HEK293T (cell line): ENCODE measurements at regions not wholly inside any gene's neighbourhood (a gene's known extent, or its start where the extent isn't known, plus 50 kb on each side); places are given as distances from the start of the nearest gene placed in this dataset.

ENCODE experiments used
- BHLHE40 ChIP-seq: fragments of 450-650 bp; IDR thresholded peaks from 2 replicates; pipeline ENCODE4 v1.6.1; 2016; ENCODE audit warnings: mild to moderate bottlenecking, moderate library complexity, borderline replicate concordance
- CTBP1 ChIP-seq: fragments of 450-650 bp; IDR thresholded peaks from 2 replicates; pipeline ENCODE4 v1.6.1; 2016; ENCODE audit warnings: borderline replicate concordance
- FOXK2 ChIP-seq: fragments of 450-650 bp; IDR thresholded peaks from 2 replicates; pipeline ENCODE4 v1.6.1; 2016; ENCODE audit warnings: mild to moderate bottlenecking
- FOXM1 ChIP-seq: fragments of 450-650 bp; IDR thresholded peaks from 2 replicates; pipeline ENCODE4 v1.6.1; 2017; ENCODE audit warnings: mild to moderate bottlenecking, borderline replicate concordance
- NFRKB ChIP-seq: fragments of 450-650 bp; IDR thresholded peaks from 2 replicates; pipeline ENCODE4 v1.6.1; 2016; ENCODE audit warnings: mild to moderate bottlenecking, moderate library complexity
- SUZ12 ChIP-seq: fragments of 450-650 bp; IDR thresholded peaks from 2 replicates; pipeline ENCODE4 v1.6.1; 2016; ENCODE audit warnings: mild to moderate bottlenecking

GRCh38 chr11:87879118-87879517 lies 296.1 kb downstream of the RAB38 start:
- TF ChIP-seq NFRKB (no peak), SUZ12 (no peak), FOXM1 (no peak), BHLHE40 (no peak), FOXK2 (no peak), CTBP1 (no peak)
